Neural cell (in vitro differentiated cells): ENCODE measurements at regions not wholly inside any gene's neighbourhood (a gene's known extent, or its start where the extent isn't known, plus 50 kb on each side); places are given as distances from the start of the nearest gene placed in this dataset.

Source experiments
- H2AFZ ChIP-seq: fragments of 200-600, 300-800 bp; sonication (generic), shearing (Covaris generic); 2 replicates; pipeline ENCODE4 v1.6.0; 2014; ENCODE audit warnings: low read depth, mild to moderate bottlenecking, antibody characterized with exemption, low read length, moderate library complexity
- H3F3A ChIP-seq: fragments of 200-600 bp; shearing (Covaris generic); 2 replicates; pipeline ENCODE4 v1.6.1; 2016; ENCODE audit warnings: mild to moderate bottlenecking, moderate library complexity, mixed read lengths, antibody characterized with exemption, low read length; ENCODE audit not compliant: insufficient read depth, poor library complexity, severe bottlenecking
- H3K27ac ChIP-seq: fragments of 200-600, 300-800 bp; sonication (generic), shearing (Covaris generic); 2 replicates; pipeline ENCODE4 v1.5.1; 2014; ENCODE audit warnings: mild to moderate bottlenecking, low read length, moderate library complexity
- H3K27me3 ChIP-seq: fragments of 300-800, 200-600 bp; sonication (generic), shearing (Covaris generic); 2 replicates; pipeline ENCODE4 v1.6.0; 2014; ENCODE audit warnings: mild to moderate bottlenecking, low read depth, low read length, moderate library complexity; ENCODE audit not compliant: insufficient read depth
- H3K36me3 ChIP-seq: fragments of 300-800, 200-600 bp; sonication (generic), shearing (Covaris generic); 2 replicates; pipeline ENCODE4 v1.5.1; 2014; ENCODE audit warnings: mild to moderate bottlenecking, antibody characterized with exemption, low read length, moderate library complexity; ENCODE audit not compliant: insufficient read depth
- H3K4me2 ChIP-seq: fragments of 300-800, 200-600 bp; sonication (generic), shearing (Covaris generic); 2 replicates; pipeline ENCODE4 v1.6.0; 2014; ENCODE audit warnings: mild to moderate bottlenecking, low read length
- H3K4me3 ChIP-seq: fragments of 300-800, 200-600 bp; sonication (generic), shearing (Covaris generic); 2 replicates; pipeline ENCODE4 v1.5.1; 2014; ENCODE audit warnings: mild to moderate bottlenecking, low read length, moderate library complexity
- H3K79me2 ChIP-seq: fragments of 200-600 bp; shearing (Covaris generic); replicated peaks from 2 replicates; pipeline ENCODE4 v1.6.0; 2014; ENCODE audit warnings: mild to moderate bottlenecking, low read length, moderate library complexity; ENCODE audit not compliant: insufficient read depth
- H3K9ac ChIP-seq: fragments of 300-800, 200-600 bp; sonication (generic), shearing (Covaris generic); 2 replicates; pipeline ENCODE4 v1.6.1; 2016; ENCODE audit warnings: mild to moderate bottlenecking, low read length, mixed read lengths
- H3K9me2 ChIP-seq: fragments of 200-600 bp; shearing (Covaris generic); 2 replicates; pipeline ENCODE4 v1.6.1; 2016; ENCODE audit warnings: mild to moderate bottlenecking, low read length, mixed read lengths; ENCODE audit not compliant: insufficient read depth
- H3K9me3 ChIP-seq: fragments of 200-600, 300-800 bp; sonication (generic), shearing (Covaris generic); 2 replicates; pipeline ENCODE4 v1.6.1; 2016; ENCODE audit warnings: mild to moderate bottlenecking, mixed run types, low read length, moderate library complexity, mixed read lengths
- H4K20me1 ChIP-seq: fragments of 200-600 bp; shearing (Covaris generic); 2 replicates; pipeline ENCODE4 v1.6.1; 2016; ENCODE audit warnings: mild to moderate bottlenecking, mixed run types; ENCODE audit not compliant: insufficient read depth
- EP300 ChIP-seq: fragments of 450-650 bp; conservative IDR thresholded peaks from 2 replicates; pipeline ENCODE4 v1.6.1; 2014; ENCODE audit warnings: antibody characterized with exemption, mild to moderate bottlenecking, moderate library complexity; ENCODE audit not compliant: poor library complexity, severe bottlenecking
- EZH2 ChIP-seq: fragments of 200-600, 300-800 bp; shearing (Covaris generic), sonication (generic); IDR thresholded peaks from 2 replicates; pipeline ENCODE4 v1.6.1; 2014; ENCODE audit warnings: antibody characterized with exemption, low read length, borderline replicate concordance, mild to moderate bottlenecking; ENCODE audit not compliant: insufficient read depth, poor library complexity, severe bottlenecking
- MXI1 ChIP-seq: fragments of 450-650 bp; conservative IDR thresholded peaks from 2 replicates; pipeline ENCODE4 v1.6.1; 2014; ENCODE audit warnings: antibody characterized with exemption, mild to moderate bottlenecking; ENCODE audit not compliant: poor library complexity, severe bottlenecking
- POLR2AphosphoS5 ChIP-seq: IDR thresholded peaks from 2 replicates; pipeline ENCODE4 v1.6.1; 2012
- RAD21 ChIP-seq: fragments of 450-650 bp; conservative IDR thresholded peaks from 2 replicates; pipeline ENCODE4 v1.6.1; 2014; ENCODE audit warnings: antibody characterized with exemption, mild to moderate bottlenecking, moderate library complexity
- SMC3 ChIP-seq: fragments of 450-650 bp; conservative IDR thresholded peaks from 2 replicates; pipeline ENCODE4 v1.6.1; 2014; ENCODE audit warnings: antibody characterized with exemption, mild to moderate bottlenecking, moderate library complexity; ENCODE audit not compliant: poor library complexity
- TAF1 ChIP-seq: IDR thresholded peaks from 2 replicates; pipeline ENCODE4 v1.6.1; 2012; ENCODE audit warnings: low read depth
- TF ChIP-seq, protein P1 (sequence below): IDR thresholded peaks from 2 replicates; pipeline ENCODE4 v1.6.1; 2012; ENCODE audit warnings: borderline replicate concordance
- TF ChIP-seq, protein P2 (sequence below): fragments of 450-650 bp; IDR thresholded peaks from 2 replicates; pipeline ENCODE4 v1.5.1; 2014; ENCODE audit warnings: antibody characterized with exemption, mild to moderate bottlenecking, moderate library complexity; ENCODE audit not compliant: poor library complexity, severe bottlenecking

DNA sequence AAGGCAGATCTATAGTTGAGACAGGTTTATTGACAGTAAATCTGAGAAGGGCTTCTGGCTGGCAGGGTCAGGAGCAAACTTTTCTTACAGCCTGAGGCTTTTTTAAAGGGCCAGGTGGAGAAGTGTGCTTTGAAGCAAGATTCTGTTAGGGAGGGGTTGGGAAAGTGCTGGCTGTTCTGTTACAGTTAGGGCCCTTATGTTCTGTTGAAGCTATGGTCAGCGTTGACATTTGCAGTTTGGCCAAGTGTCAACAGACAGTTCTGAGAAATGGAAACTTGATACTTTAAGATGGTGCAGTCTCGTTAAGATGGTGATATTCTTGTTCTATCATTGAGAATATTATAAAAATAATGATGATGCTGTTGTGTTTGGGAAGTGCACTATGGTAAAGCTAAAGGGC is 154.2 kb downstream of the RDH14 start:
- Histone ChIP-seq H3F3A (no peaks in the 10 kb centered on the region), H3K9me2 (no peaks in the 10 kb centered on the region), H3K27ac (no peak overlapping the region), H2AFZ (no peak overlapping the region), H3K9ac (no peak overlapping the region), H3K79me2 (no peaks in the 10 kb centered on the region), H4K20me1 (no peaks in the 10 kb centered on the region), H3K9me3 (no peaks in the 10 kb centered on the region), H3K36me3 (no peaks in the 10 kb centered on the region), H3K4me3 (no peak overlapping the region), H3K4me2 (no peak overlapping the region), H3K27me3 (no peaks in the 10 kb centered on the region)
- TF ChIP-seq TAF1 (no peak), POLR2AphosphoS5 (no peak), EP300 (no peak), SMC3 (no peak), RAD21 (no peak), EZH2 (no peak), MXI1 (no peak)
- TF ChIP-seq, protein P1, sequence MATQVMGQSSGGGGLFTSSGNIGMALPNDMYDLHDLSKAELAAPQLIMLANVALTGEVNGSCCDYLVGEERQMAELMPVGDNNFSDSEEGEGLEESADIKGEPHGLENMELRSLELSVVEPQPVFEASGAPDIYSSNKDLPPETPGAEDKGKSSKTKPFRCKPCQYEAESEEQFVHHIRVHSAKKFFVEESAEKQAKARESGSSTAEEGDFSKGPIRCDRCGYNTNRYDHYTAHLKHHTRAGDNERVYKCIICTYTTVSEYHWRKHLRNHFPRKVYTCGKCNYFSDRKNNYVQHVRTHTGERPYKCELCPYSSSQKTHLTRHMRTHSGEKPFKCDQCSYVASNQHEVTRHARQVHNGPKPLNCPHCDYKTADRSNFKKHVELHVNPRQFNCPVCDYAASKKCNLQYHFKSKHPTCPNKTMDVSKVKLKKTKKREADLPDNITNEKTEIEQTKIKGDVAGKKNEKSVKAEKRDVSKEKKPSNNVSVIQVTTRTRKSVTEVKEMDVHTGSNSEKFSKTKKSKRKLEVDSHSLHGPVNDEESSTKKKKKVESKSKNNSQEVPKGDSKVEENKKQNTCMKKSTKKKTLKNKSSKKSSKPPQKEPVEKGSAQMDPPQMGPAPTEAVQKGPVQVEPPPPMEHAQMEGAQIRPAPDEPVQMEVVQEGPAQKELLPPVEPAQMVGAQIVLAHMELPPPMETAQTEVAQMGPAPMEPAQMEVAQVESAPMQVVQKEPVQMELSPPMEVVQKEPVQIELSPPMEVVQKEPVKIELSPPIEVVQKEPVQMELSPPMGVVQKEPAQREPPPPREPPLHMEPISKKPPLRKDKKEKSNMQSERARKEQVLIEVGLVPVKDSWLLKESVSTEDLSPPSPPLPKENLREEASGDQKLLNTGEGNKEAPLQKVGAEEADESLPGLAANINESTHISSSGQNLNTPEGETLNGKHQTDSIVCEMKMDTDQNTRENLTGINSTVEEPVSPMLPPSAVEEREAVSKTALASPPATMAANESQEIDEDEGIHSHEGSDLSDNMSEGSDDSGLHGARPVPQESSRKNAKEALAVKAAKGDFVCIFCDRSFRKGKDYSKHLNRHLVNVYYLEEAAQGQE: no peak
- TF ChIP-seq, protein P2, sequence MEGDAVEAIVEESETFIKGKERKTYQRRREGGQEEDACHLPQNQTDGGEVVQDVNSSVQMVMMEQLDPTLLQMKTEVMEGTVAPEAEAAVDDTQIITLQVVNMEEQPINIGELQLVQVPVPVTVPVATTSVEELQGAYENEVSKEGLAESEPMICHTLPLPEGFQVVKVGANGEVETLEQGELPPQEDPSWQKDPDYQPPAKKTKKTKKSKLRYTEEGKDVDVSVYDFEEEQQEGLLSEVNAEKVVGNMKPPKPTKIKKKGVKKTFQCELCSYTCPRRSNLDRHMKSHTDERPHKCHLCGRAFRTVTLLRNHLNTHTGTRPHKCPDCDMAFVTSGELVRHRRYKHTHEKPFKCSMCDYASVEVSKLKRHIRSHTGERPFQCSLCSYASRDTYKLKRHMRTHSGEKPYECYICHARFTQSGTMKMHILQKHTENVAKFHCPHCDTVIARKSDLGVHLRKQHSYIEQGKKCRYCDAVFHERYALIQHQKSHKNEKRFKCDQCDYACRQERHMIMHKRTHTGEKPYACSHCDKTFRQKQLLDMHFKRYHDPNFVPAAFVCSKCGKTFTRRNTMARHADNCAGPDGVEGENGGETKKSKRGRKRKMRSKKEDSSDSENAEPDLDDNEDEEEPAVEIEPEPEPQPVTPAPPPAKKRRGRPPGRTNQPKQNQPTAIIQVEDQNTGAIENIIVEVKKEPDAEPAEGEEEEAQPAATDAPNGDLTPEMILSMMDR: no peak

DNA sequence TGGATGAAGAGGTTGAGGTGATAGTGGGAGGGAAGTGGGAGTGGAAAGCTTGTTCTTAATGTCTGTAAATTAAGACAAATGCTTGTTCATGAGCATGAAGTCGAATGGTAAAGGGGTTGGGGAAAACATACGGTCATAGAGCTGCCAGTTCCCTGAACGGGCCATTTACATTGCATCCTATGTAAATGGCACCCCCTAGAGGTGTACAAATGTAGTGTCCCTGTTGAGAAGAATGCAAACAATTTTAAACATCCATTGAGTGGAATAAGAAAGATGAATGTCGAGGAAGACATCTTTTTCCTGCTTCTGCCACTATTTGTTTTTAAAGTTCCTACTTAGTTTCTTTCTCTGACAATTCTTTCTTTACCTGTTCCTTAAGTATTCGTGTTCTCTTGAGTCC is 155.7 kb downstream of the RDH14 start:
- Histone ChIP-seq H3K9me3 (no peaks in the 10 kb centered on the region), H2AFZ (no peak overlapping the region), H3K4me3 (no peak overlapping the region), H3K4me2 (no peak overlapping the region), H3K36me3 (no peaks in the 10 kb centered on the region), H4K20me1 (no peaks in the 10 kb centered on the region), H3K27ac (no peak overlapping the region), H3K9me2 (no peaks in the 10 kb centered on the region), H3K9ac (no peak overlapping the region), H3K27me3 (no peaks in the 10 kb centered on the region), H3F3A (no peaks in the 10 kb centered on the region), H3K79me2 (no peaks in the 10 kb centered on the region)
- TF ChIP-seq, protein P2: peak; percentile 37
- no peak for TF ChIP-seq RAD21
